ENCODE measurements at regions not wholly inside any gene's neighbourhood (a gene's known extent, or its start where the extent isn't known, plus 50 kb on each side); places are given as distances from the start of the nearest gene placed in this dataset.

GRCh38 chr2:54372361-54372760 lies 83.8 kb upstream of the SPTBN1 start:
- TF ChIP-seq CTCF (IDR thresholded peaks at IDR 0.05) (no peak), POLR2A (IDR thresholded peaks at IDR 0.05) (no peak)
